Erythroblast (primary cell): ENCODE measurements at regions not wholly inside any gene's neighbourhood (a gene's known extent, or its start where the extent isn't known, plus 50 kb on each side); places are given as distances from the start of the nearest gene placed in this dataset.

Experiments
- GATA1 ChIP-seq: IDR thresholded peaks from 2 replicates; pipeline ENCODE4 v1.6.1; 2011; ENCODE audit warnings: low read depth, mild to moderate bottlenecking, control low read depth, low read length, moderate library complexity
- POLR2A ChIP-seq: IDR thresholded peaks from 2 replicates; pipeline ENCODE4 v1.6.1; 2011; ENCODE audit warnings: mild to moderate bottlenecking, low read length

GRCh38 chr1:105793536-105794146, 1262.8 kb upstream of the PRMT6 start:
- no peak for TF ChIP-seq POLR2A
- no peak for TF ChIP-seq GATA1
